ENCODE measurements at regions not wholly inside any gene's neighbourhood (a gene's known extent, or its start where the extent isn't known, plus 50 kb on each side); places are given as distances from the start of the nearest gene placed in this dataset.

DNA sequence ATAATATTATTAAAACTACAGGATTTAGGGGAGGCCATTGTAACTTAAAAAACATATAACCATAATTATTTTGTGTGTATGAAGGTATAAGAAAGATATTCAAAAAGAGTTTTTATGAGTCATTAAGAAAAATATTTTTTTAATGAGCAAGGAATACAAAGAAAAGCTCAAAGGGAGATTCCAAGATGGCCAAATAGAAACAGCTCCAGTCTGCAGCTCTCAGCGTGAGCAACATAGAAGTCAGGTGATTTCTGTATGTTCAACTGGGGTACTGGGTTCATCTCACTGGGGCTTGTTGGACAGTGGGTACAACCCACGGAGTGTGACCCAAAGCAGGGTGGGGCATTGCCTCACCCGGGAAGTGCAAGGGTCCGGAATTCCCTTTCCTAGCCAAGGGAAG lies 336.1 kb downstream of the TBL1XR1 start:
- TF ChIP-seq, protein P1, sequence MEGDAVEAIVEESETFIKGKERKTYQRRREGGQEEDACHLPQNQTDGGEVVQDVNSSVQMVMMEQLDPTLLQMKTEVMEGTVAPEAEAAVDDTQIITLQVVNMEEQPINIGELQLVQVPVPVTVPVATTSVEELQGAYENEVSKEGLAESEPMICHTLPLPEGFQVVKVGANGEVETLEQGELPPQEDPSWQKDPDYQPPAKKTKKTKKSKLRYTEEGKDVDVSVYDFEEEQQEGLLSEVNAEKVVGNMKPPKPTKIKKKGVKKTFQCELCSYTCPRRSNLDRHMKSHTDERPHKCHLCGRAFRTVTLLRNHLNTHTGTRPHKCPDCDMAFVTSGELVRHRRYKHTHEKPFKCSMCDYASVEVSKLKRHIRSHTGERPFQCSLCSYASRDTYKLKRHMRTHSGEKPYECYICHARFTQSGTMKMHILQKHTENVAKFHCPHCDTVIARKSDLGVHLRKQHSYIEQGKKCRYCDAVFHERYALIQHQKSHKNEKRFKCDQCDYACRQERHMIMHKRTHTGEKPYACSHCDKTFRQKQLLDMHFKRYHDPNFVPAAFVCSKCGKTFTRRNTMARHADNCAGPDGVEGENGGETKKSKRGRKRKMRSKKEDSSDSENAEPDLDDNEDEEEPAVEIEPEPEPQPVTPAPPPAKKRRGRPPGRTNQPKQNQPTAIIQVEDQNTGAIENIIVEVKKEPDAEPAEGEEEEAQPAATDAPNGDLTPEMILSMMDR (optimal IDR thresholded peaks at IDR 0.05 in 1 of 3, IDR thresholded peaks at IDR 0.05 in 1 of 3, conservative IDR thresholded peaks at IDR 0.05 in 1 of 3; ENCODE audit: extremely low read depth in 1 of 3, insufficient read depth in 2 of 3, low read length in 3 of 3), result no peak
- no peak for TF ChIP-seq EZH2 (IDR thresholded peaks at IDR 0.05; ENCODE audit: low read length)
